HCT116 (cell line): ENCODE measurements at regions not wholly inside any gene's neighbourhood (a gene's known extent, or its start where the extent isn't known, plus 50 kb on each side); places are given as distances from the start of the nearest gene placed in this dataset.

Source experiments
- ATAC-seq: fragments of 200-7000 bp; cut with Tn5 transposase; 2 replicates; pipeline ENCODE4 v1.9.1; 2020; ENCODE audit warnings: mild to moderate bottlenecking, moderate library complexity
- BruUV-seq: library from RNA; stranded (reverse); fragments of 400-500 nt; replicated peaks from 2 replicates; lab custom pipeline; 2021; lab: Mats Ljungman, UMichigan
- CTCF ChIA-PET: fragments of 300-600 bp; sonication (Branson Sonifier 250); formaldehyde crosslinking; loops from one replicate; lab custom pipeline; 2021; ENCODE audit warnings: antibody characterized with exemption; lab: Charles Lee
- POLR2A ChIA-PET: fragments of 300-600, 350-600 bp; sonication (Branson Sonifier 250); formaldehyde crosslinking; loops from one replicate; lab custom pipeline; 2021; ENCODE audit warnings: antibody characterized with exemption; lab: Charles Lee
- RAD21 ChIA-PET, 2 experiments: fragments of 300-600 bp; sonication (Branson Sonifier 250); formaldehyde crosslinking; loops; one replicate each; lab custom pipeline; 2023; ENCODE audit warnings: low total read pairs in 2 of 2; ENCODE audit not compliant: uncharacterized antibody in 2 of 2, unreplicated experiment in 2 of 2, low non-redundant PET in 1 of 2; lab: Charles Lee
- DNase-seq: peaks from one replicate; pipeline ENCODE4 v3.0.0-alpha.2; 2010; ENCODE audit warnings: low read depth, low spot score
- H2AFZ ChIP-seq: fragments of 200-600 bp; shearing (Covaris generic), sonication (generic); 2 replicates; pipeline ENCODE4 v1.6.1; 2017; ENCODE audit warnings: low read depth, mixed run types, mixed read lengths, antibody characterized with exemption, low read length; ENCODE audit not compliant: poor library complexity, severe bottlenecking
- H3K27ac ChIP-seq: 2 replicates; pipeline ENCODE4 v1.5.1; 2012; ENCODE audit warnings: low read depth, low read length
- H3K27me3 ChIP-seq: fragments of 200-600 bp; sonication (generic); 2 replicates; pipeline ENCODE4 v1.6.1; 2016; ENCODE audit warnings: mixed run types, low read length, mixed read lengths; ENCODE audit not compliant: insufficient read depth
- H3K36me3 ChIP-seq, 2 experiments: fragments of 200-500 bp in 1 of 2; fragments of 200-600 bp in 1 of 2; sonication (Bioruptor generic) in 1 of 2; sonication (generic) in 1 of 2; 2 replicates each; pipeline versions ENCODE4 v1.5.1 to v1.6.1; 2014 to 2016; ENCODE audit warnings: low read length in 2 of 2, inconsistent platforms in 1 of 2, mixed read lengths in 1 of 2, mixed run types in 1 of 2; ENCODE audit not compliant: insufficient read depth in 2 of 2, control insufficient read depth in 1 of 2
- H3K4me1 ChIP-seq, 2 experiments: fragments of 200-600 bp in 1 of 2; sonication (generic) in 1 of 2; 2 replicates each; pipeline versions ENCODE4 v1.5.1 to v1.6.1; 2012 to 2017; ENCODE audit warnings: low read length in 2 of 2, inconsistent platforms in 1 of 2, mild to moderate bottlenecking in 1 of 2, mixed read lengths in 1 of 2, mixed run types in 1 of 2, moderate library complexity in 1 of 2; ENCODE audit not compliant: insufficient read depth in 2 of 2, control insufficient read depth in 1 of 2
- H3K4me2 ChIP-seq: fragments of 200-600 bp; sonication (generic); 2 replicates; pipeline ENCODE4 v1.6.1; 2017; ENCODE audit warnings: mixed run types, low read length, mixed read lengths
- H3K4me3 ChIP-seq, 2 experiments: fragments of 200-600 bp in 1 of 2; sonication (generic) in 1 of 2; replicated peaks in 1 of 2; 2 replicates each; pipeline ENCODE4 v1.5.1; 2011 to 2016; ENCODE audit warnings: low read length in 2 of 2, control low read depth in 1 of 2, low read depth in 1 of 2, mild to moderate bottlenecking in 1 of 2, mixed read lengths in 1 of 2, mixed run types in 1 of 2
- H3K79me2 ChIP-seq: fragments of 200-600 bp; sonication (generic); 2 replicates; pipeline ENCODE4 v1.6.1; 2017; ENCODE audit warnings: mild to moderate bottlenecking, mixed run types, low read length, moderate library complexity, mixed read lengths; ENCODE audit not compliant: insufficient read depth
- H3K9ac ChIP-seq: fragments of 200-600 bp; sonication (generic); 2 replicates; pipeline ENCODE4 v1.6.1; 2016; ENCODE audit warnings: low read length, mixed read lengths
- H3K9me2 ChIP-seq: fragments of 200-600 bp; sonication (generic), shearing (Covaris generic); 2 replicates; pipeline ENCODE4 v1.6.1; 2017; ENCODE audit warnings: mixed run types, mild to moderate bottlenecking, moderate library complexity; ENCODE audit not compliant: insufficient read depth
- H3K9me3 ChIP-seq, 2 experiments: fragments of 200-500 bp in 1 of 2; fragments of 200-600 bp in 1 of 2; sonication (Bioruptor generic) in 1 of 2; sonication (generic) in 1 of 2; 2 replicates each; pipeline ENCODE4 v1.6.1; 2014 to 2017; ENCODE audit warnings: low read length in 2 of 2, mixed read lengths in 2 of 2, inconsistent platforms in 1 of 2, low read depth in 1 of 2, mild to moderate bottlenecking in 1 of 2, mixed run types in 1 of 2, moderate library complexity in 1 of 2; ENCODE audit not compliant: control insufficient read depth in 1 of 2, insufficient read depth in 1 of 2
- H4K20me1 ChIP-seq: fragments of 200-600 bp; sonication (generic), shearing (Covaris generic); 2 replicates; pipeline ENCODE4 v1.6.1; 2017; ENCODE audit warnings: mixed run types, mild to moderate bottlenecking, moderate library complexity; ENCODE audit not compliant: insufficient read depth
- EGR1 ChIP-seq: IDR thresholded peaks from 2 replicates; pipeline ENCODE4 v1.6.1; 2012; ENCODE audit warnings: low read depth
- MAX ChIP-seq: IDR thresholded peaks from 2 replicates; pipeline ENCODE4 v1.6.1; 2012
- REST ChIP-seq: IDR thresholded peaks from 2 replicates; pipeline ENCODE4 v1.6.1; 2012; ENCODE audit warnings: low read depth
- intact Hi-C: fragments of 100-400 bp; cut with micrococcal nuclease; formaldehyde crosslinking; loops from 2 replicates; pipeline ENCODE4 v1.10.0; 2022

GRCh38 chr11:71138737-71139425 lies 113.5 kb downstream of the SHANK2 start (continued):
- no peak for TF ChIP-seq REST

DNA sequence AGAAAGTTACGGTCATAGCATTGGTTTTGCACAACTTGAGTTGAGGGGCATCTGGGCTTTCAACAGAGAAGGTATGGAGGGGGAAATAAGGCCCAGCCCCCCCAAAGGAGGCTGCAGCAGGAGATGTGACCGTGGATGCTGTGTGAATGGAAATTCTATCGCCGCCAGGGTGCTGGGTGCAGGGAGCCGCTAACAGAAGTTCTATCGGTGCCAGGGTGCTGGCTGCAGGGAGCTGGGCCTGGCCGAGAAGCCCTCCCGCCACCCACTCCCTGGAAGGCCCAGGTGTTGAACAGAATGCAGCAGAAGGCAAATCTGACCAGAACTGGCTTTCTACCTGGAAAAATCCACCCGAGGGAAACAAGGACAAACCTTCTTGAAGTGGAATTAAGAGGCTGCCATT lies 115.0 kb downstream of the SHANK2 start:
- CTCF ChIA-PET: no interaction called here

More for the DNA sequence above, 115.0 kb downstream of the SHANK2 start:
- Histone ChIP-seq H3K4me1 (no peaks in the 10 kb centered on the region), H3K27ac (no peak overlapping the region), H2AFZ (no peak overlapping the region), H3K9me3 (no peaks in the 10 kb centered on the region), H3K9me2 (no peaks in the 10 kb centered on the region), H3K79me2 (no peaks in the 10 kb centered on the region), H3K36me3 (no peaks in the 10 kb centered on the region), H3K27me3 (no peaks in the 10 kb centered on the region), H3K4me3 (no peak overlapping the region), H3K9ac (no peak overlapping the region), H3K4me2 (no peak overlapping the region), H4K20me1 (no peaks in the 10 kb centered on the region)
- intact Hi-C loops: no loop called here
- TF ChIP-seq EGR1 (no peak), MAX (no peak)
- ChIA-PET POLR2A (no interaction called here), RAD21 (no interaction called here)
- ATAC-seq (no peak), DNase-seq (no peak)
- no TSS peak for BruUV-seq
